ENCODE measurements at regions not wholly inside any gene's neighbourhood (a gene's known extent, or its start where the extent isn't known, plus 50 kb on each side); places are given as distances from the start of the nearest gene placed in this dataset.

- no peak for TF ChIP-seq EZH2 (optimal IDR thresholded peaks at IDR 0.05; ENCODE audit: low read depth, low read length)
- TF ChIP-seq CTCF (IDR thresholded peaks at IDR 0.05; ENCODE audit: low read length) = no peak
- TF ChIP-seq EZH2phosphoT487 (IDR thresholded peaks at IDR 0.05; ENCODE audit: low read length) = no peak
Observed at GRCh38 chr7:375321-375831, 85.4 kb downstream of the FOXL3 start.
